DOHH2 (cell line): ENCODE measurements at regions not wholly inside any gene's neighbourhood (a gene's known extent, or its start where the extent isn't known, plus 50 kb on each side); places are given as distances from the start of the nearest gene placed in this dataset.

Experiments used
- EZH2phosphoT487 ChIP-seq: fragments of 200-600 bp; sonication (generic); IDR thresholded peaks from 2 replicates; pipeline ENCODE4 v1.6.1; 2017; ENCODE audit warnings: borderline replicate concordance, mild to moderate bottlenecking, antibody characterized with exemption, low read length, moderate library complexity, mixed read lengths
- TF ChIP-seq, protein P1 (sequence below): fragments of 200-600 bp; sonication (generic); IDR thresholded peaks from one replicate; pipeline ENCODE4 v1.5.1; 2014; ENCODE audit warnings: antibody characterized with exemption, mild to moderate bottlenecking, low read depth, low read length; ENCODE audit not compliant: poor library complexity, severe bottlenecking

DNA sequence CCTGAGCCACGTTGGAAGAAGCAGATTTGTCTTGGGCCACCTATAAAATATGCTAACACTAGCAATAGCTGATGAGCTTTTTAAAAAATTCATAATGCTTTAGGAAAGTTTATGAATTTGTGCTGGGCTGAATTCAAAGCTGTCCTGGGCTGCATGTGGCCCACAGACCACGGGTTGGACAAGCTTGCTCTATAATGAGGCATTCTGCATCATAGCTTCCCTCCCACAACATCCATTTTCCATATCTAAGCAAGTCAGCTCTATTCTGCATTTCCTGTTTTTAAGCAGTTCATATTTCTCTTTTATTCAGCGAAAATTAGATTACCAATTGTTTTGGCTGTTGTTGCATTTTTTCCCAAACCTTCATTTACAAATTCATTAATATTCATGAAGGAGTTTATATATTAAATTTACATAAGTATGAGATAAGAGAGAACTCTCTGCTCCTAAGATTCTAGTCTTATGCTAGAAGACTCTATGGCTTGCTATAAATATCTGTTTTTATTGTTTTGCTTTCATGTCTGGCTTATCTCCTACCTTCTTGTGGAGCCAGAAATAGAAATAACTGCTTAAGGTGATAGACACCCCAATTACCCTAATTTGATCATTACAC, 114.5 kb upstream of the HNRNPA3 start:
- TF ChIP-seq, protein P1, sequence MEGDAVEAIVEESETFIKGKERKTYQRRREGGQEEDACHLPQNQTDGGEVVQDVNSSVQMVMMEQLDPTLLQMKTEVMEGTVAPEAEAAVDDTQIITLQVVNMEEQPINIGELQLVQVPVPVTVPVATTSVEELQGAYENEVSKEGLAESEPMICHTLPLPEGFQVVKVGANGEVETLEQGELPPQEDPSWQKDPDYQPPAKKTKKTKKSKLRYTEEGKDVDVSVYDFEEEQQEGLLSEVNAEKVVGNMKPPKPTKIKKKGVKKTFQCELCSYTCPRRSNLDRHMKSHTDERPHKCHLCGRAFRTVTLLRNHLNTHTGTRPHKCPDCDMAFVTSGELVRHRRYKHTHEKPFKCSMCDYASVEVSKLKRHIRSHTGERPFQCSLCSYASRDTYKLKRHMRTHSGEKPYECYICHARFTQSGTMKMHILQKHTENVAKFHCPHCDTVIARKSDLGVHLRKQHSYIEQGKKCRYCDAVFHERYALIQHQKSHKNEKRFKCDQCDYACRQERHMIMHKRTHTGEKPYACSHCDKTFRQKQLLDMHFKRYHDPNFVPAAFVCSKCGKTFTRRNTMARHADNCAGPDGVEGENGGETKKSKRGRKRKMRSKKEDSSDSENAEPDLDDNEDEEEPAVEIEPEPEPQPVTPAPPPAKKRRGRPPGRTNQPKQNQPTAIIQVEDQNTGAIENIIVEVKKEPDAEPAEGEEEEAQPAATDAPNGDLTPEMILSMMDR = no peak
- no peak for TF ChIP-seq EZH2phosphoT487
